ENCODE measurements at regions not wholly inside any gene's neighbourhood (a gene's known extent, or its start where the extent isn't known, plus 50 kb on each side); places are given as distances from the start of the nearest gene placed in this dataset.

DNA sequence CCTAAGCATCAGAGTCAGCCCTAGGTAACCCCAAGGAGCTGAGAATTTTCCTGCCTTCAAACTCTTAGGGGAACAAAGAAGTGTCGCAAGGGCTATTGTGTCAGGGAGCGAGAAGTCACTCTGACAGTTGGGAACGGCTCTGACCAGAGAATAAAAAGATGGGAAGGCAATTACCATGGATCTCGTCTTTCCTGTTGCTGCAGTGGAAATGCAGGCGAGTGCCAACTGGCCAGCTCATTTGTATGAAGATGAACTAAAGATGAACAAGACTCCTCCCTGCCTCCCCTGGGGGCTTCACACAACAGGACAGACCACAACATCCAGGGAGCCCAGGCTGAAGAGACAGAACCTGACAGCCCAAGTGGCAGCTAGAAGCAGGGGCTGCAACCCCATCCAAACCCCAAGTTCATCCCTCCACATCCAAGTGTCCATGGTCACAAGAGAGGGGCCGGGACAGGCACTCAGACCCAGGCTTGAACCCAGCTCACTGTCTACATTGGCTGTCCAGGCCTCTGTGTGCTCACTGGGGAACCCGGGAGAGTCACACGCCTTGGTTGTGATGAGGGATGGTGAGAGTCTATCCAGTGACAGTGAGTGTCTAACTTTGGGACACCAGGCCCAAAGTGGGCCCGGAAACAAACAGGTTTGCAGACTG is 322.4 kb downstream of the BCL11B start:
- peak; percentile 38 for DNase-seq

- no peak for DNase-seq
These were observed 321.6 kb downstream of the BCL11B start for GRCh38 chr14:98950353-98950895.

DNA sequence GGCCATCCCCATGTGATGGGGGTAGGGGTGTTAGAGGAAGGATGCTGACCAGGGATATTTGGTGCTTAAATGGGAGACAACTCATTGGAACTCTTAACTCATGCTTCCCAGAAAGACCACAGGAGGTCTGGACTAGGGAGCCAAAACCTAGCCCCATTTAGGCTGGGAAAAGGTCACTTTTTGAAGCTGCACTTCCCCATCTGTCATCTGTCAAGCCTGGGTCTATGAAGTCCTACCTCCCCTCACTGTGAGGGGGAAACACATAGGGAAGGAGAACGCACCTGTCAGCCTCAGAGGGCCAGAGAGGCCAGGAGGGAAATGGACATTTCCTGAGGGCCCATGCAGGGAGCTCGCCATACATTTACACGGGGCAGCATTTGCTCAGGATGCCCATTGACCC is 321.0 kb downstream of the BCL11B start:
- no peak for DNase-seq

GRCh38 chr14:98951521-98952152 is 320.4 kb downstream of the BCL11B start:
- no peak for DNase-seq

- DNase-seq: peak; percentile 71
These were observed 319.2 kb downstream of the BCL11B start for GRCh38 chr14:98952593-98953350.

DNA sequence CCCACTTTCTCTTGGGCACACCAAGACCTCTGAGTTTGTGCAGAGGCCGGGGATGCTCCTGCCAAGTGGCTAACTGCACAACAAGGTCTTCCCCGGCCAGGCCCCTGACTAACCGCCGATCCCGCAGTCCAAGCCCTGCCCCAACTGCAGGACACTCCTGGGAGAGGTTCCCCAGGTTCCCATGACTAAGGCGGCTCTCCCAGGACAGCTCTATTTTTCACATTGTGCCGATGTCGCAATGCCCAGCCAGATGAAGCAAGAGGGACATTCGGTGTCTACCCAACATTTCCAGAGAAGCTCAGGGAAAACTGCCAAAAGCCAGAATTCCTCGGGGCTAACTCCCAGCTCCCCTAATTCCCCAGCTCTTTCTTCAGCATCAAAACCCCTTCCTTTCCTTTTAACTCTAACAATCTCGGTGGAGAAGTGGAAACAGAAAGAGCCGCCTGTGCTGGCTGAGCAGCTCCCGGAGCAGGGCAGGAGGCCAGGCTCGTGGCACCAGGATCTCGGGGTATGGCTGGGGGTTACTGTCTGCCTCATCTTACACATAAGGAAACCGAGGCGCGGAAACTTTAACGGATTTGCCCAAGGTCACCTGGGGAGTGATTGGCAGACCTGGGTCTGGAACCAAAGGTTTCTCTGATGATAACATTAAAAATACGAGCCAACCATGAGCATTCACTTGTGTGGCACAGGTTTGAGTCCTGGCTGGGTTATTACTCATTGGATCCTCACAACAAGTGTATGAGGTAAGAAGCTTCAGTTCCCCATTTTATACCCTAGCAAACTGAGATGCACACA is 318.2 kb downstream of the BCL11B start:
- DNase-seq: peak; percentile 68

GRCh38 chr14:98954349-98955000 is 317.5 kb downstream of the BCL11B start:
- no peak for DNase-seq

DNA sequence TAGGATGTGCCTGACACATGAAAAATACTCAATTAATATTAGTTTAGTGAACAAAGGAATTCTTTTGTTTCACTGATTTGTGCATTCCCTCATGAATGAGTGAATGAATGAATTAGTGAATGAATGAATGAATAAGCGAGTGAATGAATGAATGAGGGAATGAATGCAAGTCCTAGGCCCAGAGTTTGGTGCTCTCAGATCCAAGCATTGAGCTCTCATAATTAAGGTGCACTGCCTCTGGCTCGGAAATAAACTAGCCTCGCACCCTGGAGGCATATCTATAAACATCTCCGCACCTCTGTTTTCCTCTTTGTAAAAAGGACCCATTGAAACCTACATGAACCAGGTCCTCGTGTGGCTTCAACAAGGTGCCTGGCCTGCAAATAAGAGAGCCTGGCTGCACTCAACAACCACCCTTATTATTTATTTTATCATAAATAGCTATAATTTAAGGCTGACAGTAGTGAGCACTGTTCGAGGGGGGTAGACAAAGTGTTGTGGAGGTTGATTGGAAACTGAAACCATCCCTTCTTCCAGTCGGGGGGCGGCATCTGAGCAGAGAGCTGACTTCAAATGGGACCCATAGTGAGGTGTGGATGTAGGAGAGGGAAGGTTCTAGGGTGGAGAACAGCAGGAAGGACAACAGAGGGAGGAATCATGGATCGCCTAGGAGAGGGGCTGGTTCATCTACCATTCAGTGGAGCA is 316.8 kb downstream of the BCL11B start:
- DNase-seq: no peak

- DNase-seq: no peak
These were observed 316.3 kb downstream of the BCL11B start for GRCh38 chr14:98955741-98956070.

DNA sequence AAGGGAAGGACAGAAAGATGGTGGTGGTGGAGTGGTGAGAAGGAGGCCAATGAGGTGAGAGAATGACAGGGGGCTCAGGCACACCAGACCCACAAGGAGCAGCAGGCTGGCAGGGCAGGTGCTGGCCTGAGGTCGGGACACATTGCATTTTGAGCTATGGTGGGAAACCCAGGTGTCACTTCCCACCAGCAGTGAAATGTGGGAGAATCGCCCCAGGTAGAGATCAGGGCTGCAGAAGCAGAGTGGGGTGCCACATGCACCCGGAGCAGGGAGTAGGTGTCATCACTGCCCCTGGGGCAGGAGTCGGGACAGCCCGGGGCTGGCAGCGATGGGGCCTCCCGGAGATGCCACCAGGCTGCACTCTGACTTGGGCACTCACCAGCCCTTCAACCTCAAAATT is 315.8 kb downstream of the BCL11B start:
- no peak for DNase-seq

GRCh38 chr14:98956661-98957060 is 315.3 kb downstream of the BCL11B start:
- peak; percentile 59 for DNase-seq

DNA sequence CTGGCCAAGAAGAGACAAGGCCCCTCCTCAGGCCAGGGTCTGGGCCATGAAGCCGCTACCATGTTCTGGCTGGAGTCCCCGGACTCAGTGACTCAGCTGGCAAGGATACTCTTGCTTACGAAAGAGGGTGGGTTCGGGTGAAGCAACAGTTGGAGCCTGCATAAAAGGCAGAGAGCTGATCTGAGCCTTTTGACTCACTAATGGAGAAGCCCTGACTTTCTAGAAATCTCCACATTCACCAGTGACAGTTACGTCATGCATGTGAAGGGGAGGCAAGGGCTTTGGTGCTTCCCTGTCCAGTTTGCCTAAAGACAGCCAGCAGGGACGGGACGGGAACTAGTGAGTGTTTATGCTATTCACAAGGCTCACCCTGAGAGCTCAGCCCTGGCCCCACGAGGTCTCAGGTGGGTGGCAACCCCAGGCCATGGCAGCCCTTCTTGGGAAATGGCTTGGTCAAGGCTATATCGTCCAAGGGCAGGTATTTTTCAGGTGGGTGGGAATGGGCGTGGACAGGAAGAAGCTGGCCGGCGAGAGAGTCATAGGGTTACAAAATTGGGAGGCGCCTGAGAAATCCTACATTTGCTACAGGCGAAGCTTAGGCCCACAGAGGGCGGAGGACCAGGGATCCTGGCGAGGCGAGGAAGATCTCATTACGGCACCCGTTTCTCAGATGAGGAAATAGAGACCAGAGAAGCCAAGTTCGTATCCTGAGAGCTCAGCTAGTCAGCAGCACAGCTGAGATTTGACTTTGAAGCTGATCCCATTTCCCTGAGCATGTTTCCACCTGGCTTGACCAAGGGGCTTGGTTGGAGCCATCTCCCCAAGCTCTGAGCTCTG is 314.6 kb downstream of the BCL11B start:
- DNase-seq: peak; percentile 96

DNA sequence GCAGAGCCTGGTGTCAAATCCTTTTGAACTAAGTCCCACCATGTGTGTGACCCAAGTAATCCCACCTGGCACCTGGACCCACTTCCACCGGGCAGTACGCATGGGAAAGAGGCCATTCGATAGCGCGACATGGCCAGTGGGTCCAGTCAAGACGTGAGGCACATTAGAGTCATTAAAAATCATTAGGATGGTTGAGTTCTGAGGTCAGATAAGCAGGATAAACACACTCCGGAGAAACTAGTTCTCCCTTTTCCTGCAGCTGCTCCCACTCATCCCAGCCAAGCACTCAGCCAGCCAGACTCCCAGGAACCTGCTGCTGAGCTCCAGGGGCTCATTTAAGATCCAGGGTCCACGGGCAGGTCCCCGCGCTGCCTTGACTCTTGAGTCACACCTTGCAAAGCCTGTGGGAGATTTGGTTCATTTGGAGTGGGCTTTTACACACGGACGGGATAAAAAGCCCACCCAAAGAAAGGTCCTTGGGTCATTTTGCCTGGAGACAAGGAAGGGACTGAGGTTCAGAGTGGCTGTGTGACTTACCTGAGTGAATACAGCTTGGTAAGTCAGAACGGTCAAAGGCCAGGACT is 313.9 kb downstream of the BCL11B start:
- no peak for DNase-seq

DNA sequence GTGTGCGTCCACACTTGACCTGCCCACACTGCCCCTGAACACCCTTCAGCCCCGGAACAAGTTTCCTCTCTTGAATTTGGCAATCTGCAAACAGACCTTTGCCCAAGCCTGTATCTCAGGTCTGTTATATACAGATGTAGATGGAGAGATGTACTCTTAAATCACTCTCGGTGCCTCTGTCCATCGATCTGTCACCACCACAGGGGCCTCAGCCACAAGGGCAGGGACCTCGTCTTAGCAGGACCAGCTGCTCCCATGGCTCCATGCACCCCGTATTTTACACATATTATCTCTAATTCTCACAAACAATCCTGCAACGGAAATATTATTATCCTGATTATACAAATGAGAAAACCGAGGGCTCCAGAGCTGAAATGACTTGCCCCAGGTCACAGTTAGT is 313.4 kb downstream of the BCL11B start:
- DNase-seq: no peak

DNA sequence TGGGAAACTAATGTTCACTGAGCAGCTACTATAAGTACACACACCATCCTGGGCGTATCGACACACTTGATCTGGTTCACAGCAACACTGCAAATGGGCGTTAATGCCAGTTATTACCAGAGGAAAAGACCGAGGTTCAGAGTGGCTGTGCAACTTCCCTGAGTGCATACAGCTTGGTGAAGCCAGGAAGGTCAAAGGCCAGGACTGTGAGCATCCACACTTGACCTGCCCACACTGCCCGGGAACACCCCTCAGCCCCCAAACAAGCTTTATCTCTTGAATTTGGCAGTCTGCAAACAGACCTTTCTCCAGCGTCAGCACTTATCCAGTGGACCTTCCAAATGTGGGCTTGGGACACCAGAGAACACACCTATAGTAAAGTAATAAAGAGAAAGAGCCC is 312.6 kb downstream of the BCL11B start:
- DNase-seq: no peak

DNA sequence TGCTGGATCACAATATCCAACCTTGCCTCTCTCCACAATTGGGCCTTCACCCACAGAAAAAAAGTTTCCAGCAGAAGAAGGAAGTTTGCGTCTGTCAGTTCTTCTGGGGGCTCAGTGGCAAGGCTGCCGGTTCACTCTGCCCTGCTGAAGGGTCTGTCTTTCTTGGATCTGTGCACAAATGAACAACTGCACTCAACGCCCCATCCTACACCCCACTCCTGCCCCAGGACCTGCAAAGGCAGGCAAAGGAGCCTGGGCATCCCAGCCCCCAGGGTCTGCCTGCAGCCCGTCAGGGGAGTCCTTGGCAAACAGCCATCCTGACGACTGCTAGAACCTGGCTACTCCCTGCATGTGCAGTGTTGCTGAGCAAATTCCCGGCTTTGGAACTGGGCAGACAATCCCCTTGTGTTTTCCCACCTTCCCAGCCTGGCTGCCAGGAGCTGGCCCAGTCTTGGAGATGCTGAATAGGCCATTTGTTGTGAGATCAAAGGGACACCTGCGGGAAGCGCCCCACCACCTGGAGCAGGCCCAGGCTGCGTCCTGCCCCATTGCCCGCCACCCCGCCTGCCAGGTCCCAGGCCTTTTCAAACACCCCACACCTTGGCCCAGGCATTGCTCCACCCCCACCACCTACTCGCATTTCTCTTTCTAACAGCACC is 311.9 kb downstream of the BCL11B start:
- DNase-seq: no peak

DNA sequence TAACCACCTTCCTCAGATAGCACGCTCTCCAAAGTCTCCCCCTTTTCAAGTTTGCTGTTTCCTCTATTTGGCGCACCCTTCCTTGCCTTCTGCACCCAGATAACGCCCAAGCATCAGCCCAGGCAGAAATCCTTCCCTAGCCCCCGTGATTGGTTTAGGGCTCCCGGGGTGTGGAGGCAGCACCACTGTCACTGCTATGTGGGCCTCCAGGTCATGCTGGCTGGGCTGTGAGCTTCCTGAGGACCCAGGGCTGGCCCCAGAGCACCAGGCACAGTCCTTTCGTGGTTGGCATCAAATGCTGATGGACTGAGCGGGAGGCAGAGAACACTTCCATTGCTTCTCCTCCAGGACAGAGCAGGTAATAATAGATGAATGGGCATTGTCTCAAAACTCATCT is 311.4 kb downstream of the BCL11B start:
- DNase-seq: no peak

GRCh38 chr14:98961191-98961590 is 310.8 kb downstream of the BCL11B start:
- DNase-seq: no peak

- DNase-seq: no peak
These were observed 309.9 kb downstream of the BCL11B start for GRCh38 chr14:98962118-98962517.

DNA sequence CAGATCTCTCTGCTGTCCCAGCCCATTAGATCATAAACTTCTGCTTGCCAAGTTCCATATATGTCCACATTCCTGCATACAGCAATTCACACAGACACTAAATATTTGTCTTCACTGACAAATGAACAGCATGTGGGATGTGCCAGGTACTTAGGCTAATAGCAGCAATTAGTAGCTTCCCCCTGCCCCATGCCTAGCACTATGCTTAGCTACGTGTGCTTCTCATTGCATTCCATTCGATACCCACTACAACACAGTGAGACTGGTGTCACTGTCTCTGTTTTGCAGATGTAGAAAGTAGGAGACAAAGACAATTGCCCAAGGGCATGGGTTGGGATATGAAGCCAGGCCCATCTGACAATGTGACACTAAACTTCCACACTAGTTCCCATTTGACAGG is 308.4 kb downstream of the BCL11B start:
- DNase-seq: no peak

Measured in suppressor macrophage treated with lipopolysaccharide for 4 hours (primary cell).